ENCODE measurements at regions not wholly inside any gene's neighbourhood (a gene's known extent, or its start where the extent isn't known, plus 50 kb on each side); places are given as distances from the start of the nearest gene placed in this dataset.

DNA sequence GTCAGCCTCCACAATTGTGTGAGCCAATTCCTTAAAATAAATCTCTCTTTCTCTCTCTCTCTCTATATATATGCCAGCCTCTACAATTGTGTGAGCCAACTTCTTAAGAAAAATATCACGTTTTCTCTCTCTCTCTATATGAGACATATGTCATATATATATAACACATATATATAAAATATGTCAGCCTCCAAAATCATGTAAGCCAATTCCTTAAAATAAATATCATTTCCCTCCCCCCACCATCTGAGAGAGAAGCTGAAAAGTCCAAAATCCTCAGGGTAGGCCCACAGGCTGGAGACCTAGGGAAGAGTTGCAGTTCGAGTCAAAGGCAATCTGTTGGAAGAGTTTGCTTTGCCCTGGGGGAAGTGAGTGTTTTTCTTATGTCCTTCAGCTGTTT is 158.1 kb upstream of the RPS23 start:
- TF ChIP-seq POLR2A (IDR thresholded peaks at IDR 0.05) (no peak), CTCF (IDR thresholded peaks at IDR 0.05) (no peak)

Measured in uterus (tissue), 2 donors.